Activated CD4-positive, alpha-beta T cell treated with anti-CD3 and anti-CD28 coated beads for 4 hours (primary cell): ENCODE measurements at regions not wholly inside any gene's neighbourhood (a gene's known extent, or its start where the extent isn't known, plus 50 kb on each side); places are given as distances from the start of the nearest gene placed in this dataset.
"Not testable (repeated sequence)": the region's sequence is repeated elsewhere in the genome, so short reads cannot be mapped to it uniquely, and the experiment has no call there.

Experiments
- DNase-seq, 2 donors: peaks; one replicate each; pipeline ENCODE4 v3.0.0-alpha.2; 2020

DNA sequence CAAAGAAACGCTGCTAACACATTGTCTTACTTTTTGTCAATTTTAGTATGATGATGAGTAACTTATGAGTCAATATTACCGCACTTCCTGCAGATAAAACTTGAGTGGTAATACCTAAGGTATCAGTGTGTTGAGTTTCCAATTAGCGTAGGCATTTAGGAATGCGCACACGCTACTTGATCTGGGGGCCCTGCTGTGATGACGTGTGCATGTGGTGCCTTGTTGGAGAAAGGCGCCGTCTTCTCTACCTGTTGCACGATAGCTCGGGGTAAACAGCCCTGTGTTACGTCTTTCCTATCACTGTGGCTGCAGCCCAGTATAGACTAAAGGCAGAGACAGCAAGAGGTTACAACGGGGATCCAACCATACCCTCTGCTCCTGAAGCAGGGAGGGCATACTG lies 476.8 kb upstream of the ADARB2 start:
- DNase-seq, result no peak

DNA sequence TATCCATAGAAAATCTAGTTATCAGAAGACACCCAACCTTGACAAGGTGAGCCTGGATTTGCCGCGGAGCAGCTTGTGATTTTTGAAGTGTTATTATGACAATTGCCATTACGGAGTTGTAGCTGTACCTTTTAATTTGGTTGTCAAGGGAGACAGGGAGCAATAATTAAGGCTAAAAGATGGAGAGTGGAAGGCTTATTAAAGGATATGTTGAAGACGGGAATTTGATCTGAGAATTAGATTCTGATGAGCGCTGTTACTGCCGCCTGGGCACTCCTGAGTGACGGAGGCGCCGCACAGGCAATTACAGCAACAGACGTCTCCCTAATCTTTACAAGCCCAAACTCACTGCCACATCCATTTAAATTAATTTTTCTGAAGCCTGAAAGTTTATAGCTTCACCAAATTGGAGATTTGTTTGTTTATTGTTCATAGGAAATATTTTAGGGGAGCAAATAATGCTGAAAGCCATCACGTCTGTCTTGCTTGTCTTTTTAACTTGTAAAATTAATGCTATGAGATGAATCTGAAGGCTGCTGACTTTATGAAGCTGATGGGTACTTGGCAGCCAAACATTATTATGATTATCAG lies 475.0 kb upstream of the ADARB2 start:
- no peak for DNase-seq

DNA sequence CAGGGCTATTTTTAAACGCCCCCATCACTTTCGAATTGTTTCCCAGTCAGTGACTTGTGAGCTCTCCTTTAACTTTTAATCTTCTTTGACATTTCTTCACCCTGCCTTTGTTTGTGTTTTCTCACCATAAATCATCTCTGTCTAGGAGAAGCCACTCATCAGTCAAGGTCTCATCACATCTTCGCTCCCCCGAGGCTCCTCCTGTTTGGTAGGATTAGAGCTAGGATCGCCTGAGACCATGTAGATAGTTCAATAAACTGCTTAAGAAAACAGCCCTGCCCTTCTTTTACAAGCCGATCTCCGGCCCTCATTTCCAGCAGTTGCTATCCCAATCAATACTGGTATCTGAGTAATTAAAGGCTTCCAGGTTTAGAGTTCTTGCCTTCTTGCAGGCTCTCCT lies 472.8 kb upstream of the ADARB2 start:
- DNase-seq, result no peak

DNA sequence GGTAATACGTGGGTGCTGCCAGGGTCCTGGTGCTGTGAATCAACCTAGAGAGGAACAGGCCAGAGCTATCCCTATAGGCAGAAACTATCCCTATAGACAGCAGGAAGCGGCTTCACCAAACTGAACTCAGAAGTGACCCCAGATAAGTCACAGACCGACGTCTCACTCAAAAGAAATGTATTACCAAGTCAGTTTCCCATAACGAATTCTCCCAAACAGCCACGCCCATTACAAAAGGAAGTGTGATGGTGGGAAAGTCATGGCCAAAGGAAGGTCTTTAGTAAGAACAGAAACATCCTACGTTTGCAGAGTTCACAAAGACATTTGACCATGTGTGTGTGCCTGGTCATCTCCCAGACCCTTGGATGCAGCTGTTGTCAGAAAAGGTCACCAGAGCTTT lies 470.8 kb upstream of the ADARB2 start:
- DNase-seq, result no peak

DNA sequence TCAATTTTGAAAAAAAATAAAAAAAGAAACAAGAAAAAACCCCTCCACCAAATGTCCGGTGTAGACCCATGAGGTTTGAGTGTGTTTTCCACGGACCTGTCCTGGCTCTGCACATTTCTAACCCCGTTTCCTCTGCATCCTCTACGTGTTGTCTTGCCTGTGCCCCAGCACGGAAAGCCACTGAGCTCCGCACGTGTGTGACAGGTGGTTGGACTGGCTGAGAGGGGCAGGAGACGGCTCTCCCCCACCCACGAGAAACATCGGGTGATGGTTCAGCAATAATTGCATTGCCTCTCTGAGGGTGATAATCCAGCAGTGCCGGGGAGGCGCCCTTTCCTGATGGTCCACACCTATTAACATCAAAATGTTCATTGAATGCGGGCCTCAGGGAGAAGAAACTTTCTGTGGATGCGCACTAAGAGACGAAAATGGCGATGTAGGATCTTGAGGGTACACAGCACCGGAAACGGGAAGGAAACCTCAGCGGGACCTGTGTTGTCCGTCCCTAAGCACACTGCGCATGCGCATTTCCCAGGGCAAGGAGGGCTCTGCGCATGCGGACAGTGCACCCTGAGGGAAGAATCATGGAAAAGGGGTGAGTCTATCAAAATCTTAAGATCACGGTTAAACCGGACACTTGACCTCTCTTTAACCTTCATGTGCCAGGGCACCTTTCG lies 470.1 kb upstream of the ADARB2 start:
- no peak for DNase-seq

DNA sequence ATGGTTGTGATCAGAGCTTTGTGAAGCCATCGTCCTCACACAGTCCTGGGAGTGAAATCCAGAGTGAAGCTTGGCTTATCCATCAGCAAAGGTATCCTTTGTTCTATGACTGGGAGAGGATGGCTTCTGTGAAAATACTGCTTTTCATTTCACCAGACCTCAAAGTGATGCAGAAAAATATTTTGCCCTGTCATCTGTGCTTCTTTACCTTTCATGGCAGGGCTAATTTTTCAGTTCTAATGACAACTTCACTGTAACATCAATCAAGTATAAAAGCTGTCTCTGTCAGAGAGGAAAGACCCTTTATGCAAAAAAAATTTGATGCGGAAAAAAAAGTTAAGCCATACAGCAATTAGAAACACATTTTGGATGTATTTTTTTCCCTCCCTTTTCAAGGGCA lies 468.1 kb upstream of the ADARB2 start:
- DNase-seq, result no peak

DNA sequence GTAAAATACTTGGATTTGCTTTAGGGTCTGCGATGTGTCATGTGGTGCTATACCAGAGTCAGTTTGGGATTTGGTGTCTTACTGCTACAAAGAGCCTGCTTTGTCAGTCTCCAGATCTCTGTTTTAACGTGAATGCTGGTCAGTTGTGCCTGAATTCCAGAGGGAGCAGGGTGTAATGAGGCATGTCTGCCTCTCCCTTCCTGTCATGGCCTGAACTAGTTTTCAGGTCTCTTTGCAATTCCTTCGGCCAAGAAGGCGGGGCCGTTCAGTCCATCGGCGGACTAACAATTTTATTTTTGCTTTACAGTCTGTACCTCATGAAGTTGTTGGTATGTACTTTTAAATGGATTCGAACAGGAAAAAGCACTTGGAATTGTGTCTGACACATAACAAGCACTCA lies 465.1 kb upstream of the ADARB2 start:
- DNase-seq, result no peak

DNA sequence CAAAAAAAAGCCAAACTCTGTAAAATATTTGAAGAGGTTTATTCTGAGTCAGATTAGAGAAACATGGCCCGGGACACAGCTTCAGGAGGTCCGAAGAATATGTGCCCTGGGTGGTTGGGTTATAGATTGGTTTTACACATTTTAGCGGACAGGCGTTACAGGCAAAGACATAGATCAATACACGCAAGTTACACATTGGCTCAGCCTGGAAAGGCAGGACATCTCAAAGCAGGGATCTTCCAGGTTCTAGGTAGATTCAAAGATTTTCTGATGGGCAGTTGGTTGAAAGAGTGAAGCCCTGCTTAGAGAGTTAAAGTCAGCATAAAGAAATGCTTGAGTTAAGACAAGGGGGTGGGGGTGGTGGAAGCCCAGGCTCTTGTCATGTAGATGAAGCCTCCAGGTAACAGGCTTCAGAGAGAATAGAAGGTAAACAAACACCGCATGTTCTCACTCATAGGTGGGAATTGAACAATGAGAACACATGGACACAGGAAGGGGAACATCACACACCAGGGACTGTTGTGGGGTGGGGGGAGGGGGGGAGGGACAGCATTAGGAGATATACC lies 464.3 kb upstream of the ADARB2 start:
- no peak for DNase-seq

DNA sequence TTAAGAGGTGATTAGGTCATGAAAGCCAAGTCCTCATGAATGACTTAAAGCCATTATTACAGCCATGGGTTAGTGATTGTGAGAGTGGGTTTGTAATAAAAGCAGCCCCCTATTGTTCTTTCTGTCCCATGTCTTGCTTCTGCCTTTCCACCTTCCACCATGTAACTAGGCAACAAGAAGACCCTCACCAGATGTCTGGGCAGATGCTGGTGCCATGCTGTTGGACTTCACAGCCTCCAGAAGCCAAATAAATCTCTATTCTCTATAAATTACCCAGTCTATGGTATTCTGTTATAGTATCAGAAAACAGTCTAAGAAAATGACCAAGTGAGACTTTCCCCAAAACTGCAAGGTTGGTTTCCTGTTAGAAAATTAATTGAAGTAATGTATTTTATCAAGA lies 460.3 kb upstream of the ADARB2 start:
- no peak for DNase-seq

DNA sequence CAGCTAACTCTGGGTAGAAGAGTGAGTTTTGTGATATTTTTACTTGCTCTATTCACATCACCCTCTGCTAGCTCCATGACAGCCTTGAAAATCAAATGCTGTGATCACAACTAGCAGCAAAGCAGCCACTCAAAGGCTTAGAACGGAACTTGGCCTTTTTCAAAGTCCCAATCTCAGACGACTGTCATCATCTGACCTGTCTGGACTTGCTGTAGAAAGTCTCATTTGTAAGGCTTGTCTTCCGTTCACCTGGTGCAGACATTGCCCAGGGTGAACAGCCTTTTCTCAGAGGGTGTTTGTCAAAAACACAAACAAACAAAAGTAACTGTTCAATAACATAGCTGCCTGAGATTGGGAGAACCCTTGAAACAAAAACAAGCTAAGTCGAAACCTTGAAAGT lies 458.9 kb upstream of the ADARB2 start:
- DNase-seq, result no peak

DNA sequence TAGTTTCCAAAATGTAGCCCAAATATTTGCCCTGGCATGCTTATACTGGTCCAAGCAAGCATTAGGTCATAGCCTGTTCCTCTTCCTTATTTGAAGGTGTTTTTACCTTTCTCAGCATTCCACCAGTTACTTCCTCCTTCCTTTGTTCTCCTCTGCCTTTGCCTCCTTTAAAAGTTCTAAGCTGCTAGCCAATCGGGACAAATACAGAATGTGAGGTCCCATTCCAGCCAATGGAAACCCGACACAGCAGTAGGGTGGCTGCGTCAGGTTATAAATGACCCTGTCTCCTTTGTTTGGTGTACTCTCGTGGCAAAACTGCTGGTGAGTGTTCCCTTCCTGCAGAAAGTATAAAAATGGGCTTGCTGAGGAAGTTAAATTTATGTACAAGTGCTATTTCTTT lies 452.0 kb upstream of the ADARB2 start:
- DNase-seq, result not testable (repeated sequence)

DNA sequence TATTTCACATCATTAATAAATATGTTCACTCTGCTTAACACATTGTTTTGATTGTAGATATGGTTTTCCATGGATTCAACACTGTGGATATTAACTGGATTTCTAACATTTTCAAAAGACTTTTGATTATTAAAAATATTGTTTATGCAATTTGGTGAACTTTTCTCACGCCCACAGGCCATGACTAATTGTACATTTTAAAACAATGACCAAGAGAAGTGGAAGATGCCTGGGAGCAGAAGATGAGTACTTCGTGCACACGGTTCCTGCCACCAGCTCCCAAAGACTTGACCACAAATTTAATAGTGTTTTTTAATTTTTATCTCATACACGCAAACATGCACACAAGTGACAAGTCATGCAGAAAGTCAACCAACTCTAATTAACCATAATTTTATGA lies 451.0 kb upstream of the ADARB2 start:
- DNase-seq, result no peak

DNA sequence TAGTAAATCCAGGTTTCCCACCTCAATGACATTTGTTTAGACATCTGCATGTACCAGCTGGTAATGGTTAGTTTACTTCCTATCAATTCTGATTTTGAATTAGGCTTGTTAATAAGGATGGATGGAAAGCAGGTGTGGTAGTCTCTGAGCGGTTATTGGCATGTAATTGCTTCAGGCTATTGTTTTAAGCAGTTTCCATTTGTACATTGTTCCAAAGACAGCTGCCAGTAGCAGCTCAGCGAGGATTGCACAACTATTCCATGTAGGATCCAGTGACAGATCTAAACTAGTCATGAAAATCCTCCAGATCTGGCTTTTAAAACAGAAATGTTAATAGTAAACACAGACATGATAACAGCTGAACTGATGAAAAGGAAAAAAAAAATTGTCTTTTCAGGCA lies 436.0 kb upstream of the ADARB2 start:
- DNase-seq, result no peak

DNA sequence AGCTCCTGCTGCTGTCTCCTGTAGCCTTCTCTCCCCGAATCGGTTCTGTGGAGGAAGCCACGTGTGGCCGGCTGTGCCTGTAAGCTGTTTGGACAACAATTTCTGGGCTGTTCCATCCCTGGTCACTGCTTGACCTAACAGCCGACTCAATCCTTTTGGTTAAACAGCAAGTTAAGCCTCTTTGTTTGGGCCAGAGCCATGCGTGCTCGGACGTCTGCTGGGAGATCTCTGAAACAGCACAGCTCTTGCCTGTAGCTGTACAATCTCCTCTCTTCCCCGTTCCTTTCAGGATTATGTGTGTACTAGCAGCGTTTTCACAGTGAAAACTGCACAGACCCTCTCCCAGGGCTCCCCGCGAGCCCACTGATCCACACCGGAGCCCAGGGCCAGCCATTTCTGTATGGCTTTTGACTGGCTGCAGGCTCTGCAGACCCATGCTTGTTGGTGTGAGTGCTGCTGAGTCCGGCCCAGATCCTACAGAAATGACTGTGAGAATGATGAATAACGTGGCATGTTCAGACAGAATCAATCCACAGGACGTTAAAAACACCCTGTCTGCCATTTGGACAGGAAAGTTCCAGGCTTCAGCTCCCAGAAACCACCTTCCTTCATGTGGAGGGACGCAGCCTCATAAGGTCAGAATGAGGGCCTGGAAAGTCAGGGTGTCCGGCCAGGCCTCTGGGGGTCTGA lies 428.6 kb upstream of the ADARB2 start:
- DNase-seq, result no peak

DNA sequence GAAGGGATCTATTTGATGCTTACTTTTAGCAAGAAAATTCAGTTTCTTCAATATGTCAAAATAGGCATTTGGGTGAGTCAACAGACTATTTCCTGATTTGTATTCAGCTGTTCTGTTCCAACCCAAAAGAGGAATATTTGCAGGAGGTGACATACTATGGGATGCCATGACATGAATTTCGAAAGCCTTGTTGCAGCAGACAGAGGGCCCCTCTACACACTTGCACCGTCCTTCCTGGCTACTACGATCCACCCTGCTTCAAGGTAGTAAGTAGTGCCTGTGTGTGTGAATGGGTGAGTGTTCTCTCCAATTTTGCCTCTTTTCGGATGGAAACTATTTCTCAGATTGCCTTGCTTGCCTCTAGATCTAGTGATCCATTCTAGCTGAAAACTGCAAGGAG lies 413.0 kb upstream of the ADARB2 start:
- no peak for DNase-seq

DNA sequence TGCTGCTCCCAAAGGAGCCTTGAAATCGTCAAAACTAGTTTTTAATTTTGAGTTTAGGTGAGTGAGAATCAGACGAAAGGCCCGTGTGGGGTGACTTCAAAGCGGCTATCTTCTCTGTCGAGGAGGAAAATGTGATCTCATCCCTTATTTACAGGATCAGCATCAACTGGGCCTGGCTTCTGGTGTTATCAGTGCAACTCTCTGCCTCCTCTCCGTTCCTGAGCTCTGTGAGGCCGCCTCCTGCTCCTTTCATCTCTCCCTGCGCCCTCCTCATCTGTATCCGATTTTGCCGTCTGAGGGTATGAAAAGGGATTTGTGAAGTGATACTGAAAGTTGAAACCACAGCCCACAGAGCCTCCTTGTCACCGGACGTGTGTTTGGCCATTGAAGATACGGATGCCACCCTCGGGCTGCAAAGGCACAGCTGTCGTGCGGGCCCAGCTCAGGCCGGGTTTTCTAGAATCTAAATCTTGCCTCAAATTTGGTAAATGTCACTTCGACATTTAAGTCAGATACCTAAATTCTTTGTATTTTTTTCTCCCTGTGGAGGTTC lies 408.7 kb upstream of the ADARB2 start:
- DNase-seq, result no peak

DNA sequence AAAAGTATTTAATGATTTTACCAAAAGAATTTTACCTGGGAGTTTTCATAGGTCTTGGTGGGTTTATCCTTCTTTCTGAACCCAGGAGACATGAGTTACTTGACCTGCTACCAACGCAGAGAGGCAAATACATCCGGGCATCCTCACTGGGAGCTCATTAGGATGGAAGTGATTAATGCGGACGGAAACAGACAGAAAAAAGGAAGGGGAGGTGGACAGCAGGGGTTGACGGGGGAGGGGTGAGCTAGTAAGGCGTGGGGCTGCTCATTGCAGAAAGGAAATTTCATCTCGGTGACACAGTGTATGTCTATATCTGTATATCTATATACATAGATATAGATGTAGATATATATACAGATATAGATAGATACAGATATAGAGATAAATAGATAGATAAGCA lies 408.2 kb upstream of the ADARB2 start:
- DNase-seq, result no peak

DNA sequence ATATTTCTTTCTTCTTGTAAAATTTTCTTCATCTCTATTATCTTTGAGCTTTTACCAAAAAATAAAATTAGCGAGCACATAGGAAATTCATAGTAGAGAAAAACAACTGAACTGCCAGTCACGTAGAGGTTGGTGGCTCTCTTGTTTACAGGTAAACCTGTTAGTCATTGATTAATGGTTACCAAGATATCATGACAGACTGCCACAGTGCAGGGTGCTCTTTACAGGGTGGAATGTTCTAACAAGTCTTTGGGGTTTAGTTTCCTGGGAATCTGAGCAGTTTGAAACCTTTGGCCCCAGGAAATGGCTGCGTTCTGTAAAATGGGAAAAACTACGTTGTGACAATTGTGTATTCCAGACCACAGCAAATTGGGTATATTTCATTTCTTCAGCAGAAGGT lies 407.3 kb upstream of the ADARB2 start:
- no peak for DNase-seq

DNA sequence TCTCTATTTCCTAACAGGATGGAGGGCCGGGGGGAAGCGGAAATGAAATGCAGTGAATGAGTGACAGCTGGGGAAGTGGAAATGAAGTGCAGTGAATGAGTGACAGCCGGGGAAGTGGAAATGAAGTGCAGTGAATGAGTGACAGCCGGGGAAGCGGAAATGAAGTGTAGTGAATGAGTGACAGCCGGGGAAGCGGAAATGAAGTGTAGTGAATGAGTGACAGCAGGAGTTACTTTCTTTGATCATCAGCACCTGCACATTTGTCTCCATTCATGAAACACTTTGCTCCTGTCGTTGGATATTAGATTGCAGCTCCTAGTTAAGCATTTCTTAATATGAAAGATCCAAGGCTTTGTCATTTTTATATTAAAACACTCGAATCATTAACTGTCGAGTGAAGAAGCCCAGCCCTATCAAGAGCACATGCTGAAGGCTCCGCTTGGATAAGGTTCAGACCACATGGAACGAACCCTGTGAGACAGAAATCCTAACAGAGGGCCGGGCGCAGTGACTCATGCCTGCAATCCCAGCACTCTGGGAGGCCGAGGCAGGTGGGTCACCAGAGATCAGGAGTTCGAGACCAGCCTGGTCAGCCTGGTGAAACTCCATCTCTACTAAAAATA lies 406.0 kb upstream of the ADARB2 start:
- DNase-seq, result no peak

DNA sequence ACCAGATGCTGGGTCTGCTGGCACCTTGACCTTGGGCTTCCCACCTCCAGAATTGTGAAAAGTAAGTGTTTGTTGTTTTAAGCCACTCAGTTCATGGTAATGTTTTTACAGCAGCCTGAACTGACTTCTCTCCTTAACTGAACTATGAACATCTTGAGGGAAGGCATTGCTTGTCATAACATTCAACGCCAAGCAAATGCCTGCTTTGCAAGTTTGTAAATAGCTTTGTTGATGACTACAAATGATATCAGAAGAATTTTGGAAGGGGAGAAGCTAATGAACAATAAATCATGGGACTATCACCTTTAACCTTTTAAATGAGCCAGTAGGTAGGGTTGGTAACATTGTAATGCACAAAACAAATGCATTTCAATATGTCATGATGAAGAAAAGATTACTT lies 402.4 kb upstream of the ADARB2 start:
- DNase-seq, result no peak

DNA sequence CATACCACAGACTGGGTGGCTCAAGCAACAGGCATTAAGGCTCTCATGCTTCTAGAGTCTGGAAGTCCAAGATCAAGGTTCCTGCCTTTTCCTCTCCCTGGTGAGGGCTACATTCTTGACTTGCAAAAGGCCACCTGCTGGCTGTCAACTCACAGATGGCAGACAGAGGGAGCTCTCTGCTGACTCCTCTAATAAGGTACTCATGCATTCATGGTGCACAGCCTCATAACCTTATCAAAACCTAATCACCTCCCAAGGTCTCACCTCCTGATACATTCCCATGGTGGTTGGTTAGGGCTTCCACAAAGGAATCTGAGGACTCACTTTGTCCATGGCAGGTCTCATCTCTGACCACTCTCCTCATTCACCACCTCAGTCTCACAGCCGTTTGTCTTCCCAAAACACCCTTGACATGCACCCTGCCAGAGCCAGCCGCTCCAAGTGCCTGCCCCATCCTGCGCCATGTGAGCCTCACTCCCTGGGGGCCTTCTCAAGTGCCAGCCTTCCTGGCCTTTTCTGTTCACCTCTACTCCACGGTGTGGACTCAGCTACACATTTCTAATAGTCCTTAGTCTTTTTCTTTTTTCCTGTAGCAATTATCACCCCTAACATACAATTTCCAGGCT lies 400.3 kb upstream of the ADARB2 start:
- DNase-seq, result no peak

DNA sequence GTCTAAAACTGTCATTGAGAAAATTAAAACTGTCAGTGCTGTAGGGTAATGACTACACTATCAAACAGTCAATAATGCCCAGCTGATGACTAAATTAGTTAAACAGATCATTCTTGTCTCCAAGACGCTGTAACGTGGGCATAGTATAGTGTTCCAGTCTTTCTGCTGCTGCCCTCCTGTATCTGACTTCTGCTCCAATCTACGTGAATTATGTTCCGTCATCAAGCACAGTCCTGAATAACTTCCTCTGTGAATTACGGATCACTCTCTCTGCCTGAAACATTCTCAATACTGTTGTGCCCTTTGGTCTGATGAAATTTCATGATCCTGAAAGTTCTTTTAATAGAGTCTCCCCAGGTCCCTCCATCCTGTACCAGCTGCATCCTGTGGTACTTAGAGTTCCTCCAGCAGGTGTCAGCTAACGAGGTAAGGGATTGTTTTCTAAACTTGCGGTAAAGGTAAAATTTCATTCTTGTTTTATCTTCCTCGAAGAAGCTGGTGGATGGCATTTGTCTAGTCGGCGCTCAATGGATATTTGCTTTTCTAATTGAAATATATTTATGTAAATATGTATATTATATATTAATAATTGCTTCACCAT lies 393.5 kb upstream of the ADARB2 start:
- no peak for DNase-seq

DNA sequence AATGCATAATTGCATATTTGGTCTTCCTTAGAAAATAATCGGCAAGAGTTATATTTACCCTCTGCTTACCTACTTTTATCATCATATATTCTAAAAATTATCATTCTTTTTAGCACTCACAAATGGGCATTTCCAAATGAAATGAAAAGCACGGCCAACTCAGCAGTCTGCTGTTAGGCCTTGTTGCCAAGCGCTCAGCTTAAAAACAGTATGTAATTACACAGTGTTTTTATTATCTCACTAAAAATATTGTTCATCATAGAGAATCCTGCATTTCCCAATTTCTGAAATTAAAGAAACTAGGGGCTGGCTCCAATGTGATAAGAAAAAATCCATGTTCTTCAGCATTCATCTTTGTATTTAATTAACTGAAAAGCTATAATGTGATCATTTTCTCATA lies 391.7 kb upstream of the ADARB2 start:
- no peak for DNase-seq
